Coronary artery (tissue), 2 donors: ENCODE measurements at regions not wholly inside any gene's neighbourhood (a gene's known extent, or its start where the extent isn't known, plus 50 kb on each side); places are given as distances from the start of the nearest gene placed in this dataset.

ENCODE experiments used
- DNase-seq: peaks from one replicate; pipeline ENCODE4 v3.0.0-alpha.2; 2017; ENCODE audit warnings: low spot score
- H3K27ac ChIP-seq, 2 donors: fragments of 200-600 bp; sonication (generic); one replicate each; pipeline ENCODE4 v1.5.1; 2016 to 2019
- H3K4me3 ChIP-seq: fragments of 200-600 bp; sonication (generic); 2 replicates; pipeline ENCODE4 v1.5.1; 2016; ENCODE audit warnings: mild to moderate bottlenecking, moderate library complexity
- CTCF ChIP-seq: fragments of 200-600 bp; sonication (generic); IDR thresholded peaks from one replicate; pipeline ENCODE4 v1.5.1; 2019; ENCODE audit warnings: antibody characterized with exemption

GRCh38 chr6:93792746-93793145 lies 373.4 kb upstream of the EPHA7 start:
- no peak for TF ChIP-seq CTCF
- H3K4me3 ChIP-seq: no peak overlapping the region
- no peak overlapping the region for H3K27ac ChIP-seq
- DNase-seq: no peak

- Histone ChIP-seq H3K4me3 (no peak overlapping the region), H3K27ac (no peak overlapping the region)
- TF ChIP-seq CTCF: no peak
- no peak for DNase-seq
These were observed 371.6 kb upstream of the EPHA7 start for GRCh38 chr6:93790981-93791380.

- no peak for TF ChIP-seq CTCF
- Histone ChIP-seq H3K4me3 (no peak overlapping the region), H3K27ac (no peak overlapping the region)
- no peak for DNase-seq
These were observed 370.2 kb upstream of the EPHA7 start for GRCh38 chr6:93789532-93789931.

- Histone ChIP-seq H3K27ac (no peak overlapping the region), H3K4me3 (no peak overlapping the region)
- no peak for DNase-seq
- no peak for TF ChIP-seq CTCF
These were observed 368.5 kb upstream of the EPHA7 start for GRCh38 chr6:93787841-93788240.

GRCh38 chr6:93786474-93787330 lies 367.3 kb upstream of the EPHA7 start:
- H3K27ac ChIP-seq: no peak overlapping the region
- no peak for TF ChIP-seq CTCF
- no peak for DNase-seq
- H3K4me3 ChIP-seq: no peak overlapping the region

- no peak for TF ChIP-seq CTCF
- no peak for DNase-seq
- peak overlapping the region; percentile 46 for H3K4me3 ChIP-seq
- H3K27ac ChIP-seq: no peak overlapping the region
These were observed 366.3 kb upstream of the EPHA7 start for GRCh38 chr6:93785694-93786030.
